GM19328 (cell line): ENCODE measurements at regions not wholly inside any gene's neighbourhood (a gene's known extent, or its start where the extent isn't known, plus 50 kb on each side); places are given as distances from the start of the nearest gene placed in this dataset.
"Not testable (repeated sequence)": the region's sequence is repeated elsewhere in the genome, so short reads cannot be mapped to it uniquely, and the experiment has no call there.

Experiments
- ATAC-seq: cut with Tn5 transposase; IDR thresholded peaks from one replicate; pipeline ENCODE4 v1.9.1; 2021; ENCODE audit warnings: mild to moderate bottlenecking, moderate library complexity; ENCODE audit not compliant: unreplicated experiment

GRCh38 chr2:201946746-201947145 lies 86.9 kb upstream of the FZD7 start:
- ATAC-seq, result not testable (repeated sequence)

- ATAC-seq, result no peak
Measured at GRCh38 chr2:201947287-201947686, 86.4 kb upstream of the FZD7 start.

- ATAC-seq, result no peak
Measured at GRCh38 chr2:201949181-201949926, 84.3 kb upstream of the FZD7 start.

GRCh38 chr2:201949927-201950246 lies 83.8 kb upstream of the FZD7 start:
- ATAC-seq, result no peak

GRCh38 chr2:201950606-201951005 lies 83.0 kb upstream of the FZD7 start:
- ATAC-seq, result no peak

- ATAC-seq, result no peak
Measured at GRCh38 chr2:201952187-201952586, 81.5 kb upstream of the FZD7 start.

GRCh38 chr2:201953396-201953795 lies 80.3 kb upstream of the FZD7 start:
- no peak for ATAC-seq

- ATAC-seq, result no peak
Measured at GRCh38 chr2:201953880-201954279, 79.8 kb upstream of the FZD7 start.

GRCh38 chr2:201955231-201955630 lies 78.4 kb upstream of the FZD7 start:
- no peak for ATAC-seq

GRCh38 chr2:201955702-201956141 lies 77.9 kb upstream of the FZD7 start:
- ATAC-seq, result no peak

- ATAC-seq, result no peak
Measured at GRCh38 chr2:201956361-201956760, 77.3 kb upstream of the FZD7 start.

- ATAC-seq, result no peak
Measured at GRCh38 chr2:201957091-201957490, 76.6 kb upstream of the FZD7 start.

- ATAC-seq, result no peak
Measured at GRCh38 chr2:201959198-201959597, 74.5 kb upstream of the FZD7 start.

- no peak for ATAC-seq
Measured at GRCh38 chr2:201959626-201960025, 74.0 kb upstream of the FZD7 start.

GRCh38 chr2:201960305-201960704 lies 73.3 kb upstream of the FZD7 start:
- no peak for ATAC-seq

GRCh38 chr2:201961401-201961800 lies 72.3 kb upstream of the FZD7 start:
- no peak for ATAC-seq

- no peak for ATAC-seq
Measured at GRCh38 chr2:201962774-201963562, 70.7 kb upstream of the FZD7 start.

GRCh38 chr2:201964011-201964410 lies 69.6 kb upstream of the FZD7 start:
- no peak for ATAC-seq

GRCh38 chr2:201964631-201965206 lies 68.9 kb upstream of the FZD7 start:
- no peak for ATAC-seq

GRCh38 chr2:201965550-201965949 lies 68.1 kb upstream of the FZD7 start:
- no peak for ATAC-seq

- no peak for ATAC-seq
Measured at GRCh38 chr2:201966691-201967438, 66.8 kb upstream of the FZD7 start.
